HCT116 (cell line): ENCODE measurements at regions not wholly inside any gene's neighbourhood (a gene's known extent, or its start where the extent isn't known, plus 50 kb on each side); places are given as distances from the start of the nearest gene placed in this dataset.

Experiments used
- ATAC-seq: fragments of 200-7000 bp; cut with Tn5 transposase; 2 replicates; pipeline ENCODE4 v1.9.1; 2020; ENCODE audit warnings: mild to moderate bottlenecking, moderate library complexity
- BruUV-seq: library from RNA; stranded (reverse); fragments of 400-500 nt; replicated peaks from 2 replicates; lab custom pipeline; 2021; lab: Mats Ljungman, UMichigan
- CTCF ChIA-PET: fragments of 300-600 bp; sonication (Branson Sonifier 250); formaldehyde crosslinking; loops from one replicate; lab custom pipeline; 2021; ENCODE audit warnings: antibody characterized with exemption; lab: Charles Lee
- POLR2A ChIA-PET: fragments of 300-600, 350-600 bp; sonication (Branson Sonifier 250); formaldehyde crosslinking; loops from one replicate; lab custom pipeline; 2021; ENCODE audit warnings: antibody characterized with exemption; lab: Charles Lee
- RAD21 ChIA-PET, 2 experiments: fragments of 300-600 bp; sonication (Branson Sonifier 250); formaldehyde crosslinking; loops; one replicate each; lab custom pipeline; 2023; ENCODE audit warnings: low total read pairs in 2 of 2; ENCODE audit not compliant: uncharacterized antibody in 2 of 2, unreplicated experiment in 2 of 2, low non-redundant PET in 1 of 2; lab: Charles Lee
- DNase-seq: peaks from one replicate; pipeline ENCODE4 v3.0.0-alpha.2; 2010; ENCODE audit warnings: low read depth, low spot score
- H2AFZ ChIP-seq: fragments of 200-600 bp; shearing (Covaris generic), sonication (generic); 2 replicates; pipeline ENCODE4 v1.6.1; 2017; ENCODE audit warnings: low read depth, mixed run types, mixed read lengths, antibody characterized with exemption, low read length; ENCODE audit not compliant: poor library complexity, severe bottlenecking
- H3K27ac ChIP-seq: 2 replicates; pipeline ENCODE4 v1.5.1; 2012; ENCODE audit warnings: low read depth, low read length
- H3K27me3 ChIP-seq: fragments of 200-600 bp; sonication (generic); 2 replicates; pipeline ENCODE4 v1.6.1; 2016; ENCODE audit warnings: mixed run types, low read length, mixed read lengths; ENCODE audit not compliant: insufficient read depth
- H3K36me3 ChIP-seq, 2 experiments: fragments of 200-500 bp in 1 of 2; fragments of 200-600 bp in 1 of 2; sonication (Bioruptor generic) in 1 of 2; sonication (generic) in 1 of 2; 2 replicates each; pipeline versions ENCODE4 v1.5.1 to v1.6.1; 2014 to 2016; ENCODE audit warnings: low read length in 2 of 2, inconsistent platforms in 1 of 2, mixed read lengths in 1 of 2, mixed run types in 1 of 2; ENCODE audit not compliant: insufficient read depth in 2 of 2, control insufficient read depth in 1 of 2
- H3K4me1 ChIP-seq, 2 experiments: fragments of 200-600 bp in 1 of 2; sonication (generic) in 1 of 2; 2 replicates each; pipeline versions ENCODE4 v1.5.1 to v1.6.1; 2012 to 2017; ENCODE audit warnings: low read length in 2 of 2, inconsistent platforms in 1 of 2, mild to moderate bottlenecking in 1 of 2, mixed read lengths in 1 of 2, mixed run types in 1 of 2, moderate library complexity in 1 of 2; ENCODE audit not compliant: insufficient read depth in 2 of 2, control insufficient read depth in 1 of 2
- H3K4me2 ChIP-seq: fragments of 200-600 bp; sonication (generic); 2 replicates; pipeline ENCODE4 v1.6.1; 2017; ENCODE audit warnings: mixed run types, low read length, mixed read lengths
- H3K4me3 ChIP-seq, 2 experiments: fragments of 200-600 bp in 1 of 2; sonication (generic) in 1 of 2; replicated peaks in 1 of 2; 2 replicates each; pipeline ENCODE4 v1.5.1; 2011 to 2016; ENCODE audit warnings: low read length in 2 of 2, control low read depth in 1 of 2, low read depth in 1 of 2, mild to moderate bottlenecking in 1 of 2, mixed read lengths in 1 of 2, mixed run types in 1 of 2
- H3K79me2 ChIP-seq: fragments of 200-600 bp; sonication (generic); 2 replicates; pipeline ENCODE4 v1.6.1; 2017; ENCODE audit warnings: mild to moderate bottlenecking, mixed run types, low read length, moderate library complexity, mixed read lengths; ENCODE audit not compliant: insufficient read depth
- H3K9ac ChIP-seq: fragments of 200-600 bp; sonication (generic); 2 replicates; pipeline ENCODE4 v1.6.1; 2016; ENCODE audit warnings: low read length, mixed read lengths
- H3K9me2 ChIP-seq: fragments of 200-600 bp; sonication (generic), shearing (Covaris generic); 2 replicates; pipeline ENCODE4 v1.6.1; 2017; ENCODE audit warnings: mixed run types, mild to moderate bottlenecking, moderate library complexity; ENCODE audit not compliant: insufficient read depth
- H3K9me3 ChIP-seq, 2 experiments: fragments of 200-500 bp in 1 of 2; fragments of 200-600 bp in 1 of 2; sonication (Bioruptor generic) in 1 of 2; sonication (generic) in 1 of 2; 2 replicates each; pipeline ENCODE4 v1.6.1; 2014 to 2017; ENCODE audit warnings: low read length in 2 of 2, mixed read lengths in 2 of 2, inconsistent platforms in 1 of 2, low read depth in 1 of 2, mild to moderate bottlenecking in 1 of 2, mixed run types in 1 of 2, moderate library complexity in 1 of 2; ENCODE audit not compliant: control insufficient read depth in 1 of 2, insufficient read depth in 1 of 2
- H4K20me1 ChIP-seq: fragments of 200-600 bp; sonication (generic), shearing (Covaris generic); 2 replicates; pipeline ENCODE4 v1.6.1; 2017; ENCODE audit warnings: mixed run types, mild to moderate bottlenecking, moderate library complexity; ENCODE audit not compliant: insufficient read depth
- CBX3 ChIP-seq: IDR thresholded peaks from 2 replicates; pipeline ENCODE4 v1.6.1; 2012; ENCODE audit warnings: low read depth
- EGR1 ChIP-seq: IDR thresholded peaks from 2 replicates; pipeline ENCODE4 v1.6.1; 2012; ENCODE audit warnings: low read depth
- ELF1 ChIP-seq: IDR thresholded peaks from 2 replicates; pipeline ENCODE4 v1.6.1; 2012; ENCODE audit warnings: low read depth, borderline replicate concordance
- EZH2 ChIP-seq: fragments of 200-600 bp; sonication (generic); IDR thresholded peaks from 2 replicates; pipeline ENCODE4 v1.6.1; 2017; ENCODE audit warnings: antibody characterized with exemption, mixed run types
- EZH2phosphoT487 ChIP-seq: fragments of 200-600 bp; IDR thresholded peaks from 2 replicates; pipeline ENCODE4 v1.6.1; 2018; ENCODE audit warnings: antibody characterized with exemption, borderline replicate concordance
- JUND ChIP-seq: IDR thresholded peaks from 2 replicates; pipeline ENCODE4 v1.6.1; 2012
- POLR2AphosphoS5 ChIP-seq: IDR thresholded peaks from 2 replicates; pipeline ENCODE4 v1.6.1; 2011; ENCODE audit warnings: mild to moderate bottlenecking, low read depth, low read length, moderate library complexity
- RAD21 ChIP-seq: IDR thresholded peaks from 2 replicates; pipeline ENCODE4 v1.6.1; 2012; ENCODE audit warnings: low read depth, mild to moderate bottlenecking
- TCF7L2 ChIP-seq: IDR thresholded peaks from 2 replicates; pipeline ENCODE4 v1.7.0; 2011; ENCODE audit warnings: borderline replicate concordance, inconsistent platforms; ENCODE audit not compliant: insufficient read depth, insufficient read length; ENCODE audit errors: extremely low read depth
- YY1 ChIP-seq: IDR thresholded peaks from 2 replicates; pipeline ENCODE4 v1.6.1; 2011; ENCODE audit warnings: low read length, low read depth, moderate library complexity, mild to moderate bottlenecking; ENCODE audit not compliant: insufficient replicate concordance; ENCODE audit errors: extremely low read depth
- ZFX ChIP-seq: fragments of 450-650 bp; IDR thresholded peaks from 2 replicates; pipeline ENCODE4 v1.6.1; 2017
- ZNF274 ChIP-seq: fragments of 200-500 bp; sonication (Bioruptor generic); IDR thresholded peaks from 2 replicates; pipeline ENCODE4 v1.6.1; 2014; ENCODE audit warnings: mild to moderate bottlenecking, low read depth, low read length, inconsistent platforms
- intact Hi-C: fragments of 100-400 bp; cut with micrococcal nuclease; formaldehyde crosslinking; loops from 2 replicates; pipeline ENCODE4 v1.10.0; 2022
- TF ChIP-seq, protein P1 (sequence below): IDR thresholded peaks from 2 replicates; pipeline ENCODE4 v1.6.1; 2011; ENCODE audit warnings: mild to moderate bottlenecking, low read length, moderate library complexity; ENCODE audit not compliant: insufficient replicate concordance; ENCODE audit errors: extremely low read depth
- TF ChIP-seq, protein P2 (sequence below): IDR thresholded peaks from 2 replicates; pipeline ENCODE4 v1.6.1; 2012
- TF ChIP-seq, protein P3 (sequence below): IDR thresholded peaks from 2 replicates; pipeline ENCODE4 v1.6.1; 2012; ENCODE audit warnings: low read depth
- TF ChIP-seq, protein P4 (sequence below), 3 experiments: fragments of 200-600 bp in 1 of 3; sonication (generic) in 1 of 3; IDR thresholded peaks in 2 of 3; conservative IDR thresholded peaks in 1 of 3; 2 replicates each; pipeline ENCODE4 v1.5.1; 2012 to 2017; ENCODE audit warnings: low read depth in 2 of 3, low read length in 2 of 3, antibody characterized with exemption in 1 of 3, borderline replicate concordance in 1 of 3, control low read depth in 1 of 3, mild to moderate bottlenecking in 1 of 3, mixed read lengths in 1 of 3, mixed run types in 1 of 3, moderate library complexity in 1 of 3; ENCODE audit not compliant: insufficient read depth in 1 of 3

DNA sequence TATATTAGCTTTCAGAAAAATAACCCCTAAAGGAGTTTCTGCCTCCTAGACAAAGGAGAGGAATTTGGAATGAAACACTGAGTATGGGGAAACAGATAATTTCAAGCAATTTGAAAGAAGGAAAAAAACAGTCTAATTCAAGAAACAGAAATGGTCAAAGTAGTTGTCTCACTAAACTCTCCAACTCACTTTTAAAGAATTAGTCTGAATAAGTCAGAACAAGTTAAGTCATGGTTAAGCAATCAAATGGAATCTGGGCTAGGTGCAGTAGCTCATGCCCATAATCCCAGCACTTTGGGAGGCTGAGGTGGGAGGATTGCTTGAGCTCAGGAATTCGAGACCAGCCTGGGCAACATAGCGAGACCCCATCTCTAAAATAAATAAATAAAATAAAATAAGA lies 95.7 kb upstream of the GRIA3 start:
- H3K27ac ChIP-seq: no peak overlapping the region
- H3K4me2 ChIP-seq: no peak overlapping the region
- no peak for ATAC-seq
- TF ChIP-seq ZNF274 (no peak), TCF7L2 (no peak), CBX3 (no peak), ELF1 (no peak), JUND (no peak), RAD21 (no peak), EGR1 (no peak), POLR2AphosphoS5 (no peak), YY1 (no peak), ZFX (no peak), EZH2phosphoT487 (no peak), EZH2 (no peak)
- TF ChIP-seq, protein P1, sequence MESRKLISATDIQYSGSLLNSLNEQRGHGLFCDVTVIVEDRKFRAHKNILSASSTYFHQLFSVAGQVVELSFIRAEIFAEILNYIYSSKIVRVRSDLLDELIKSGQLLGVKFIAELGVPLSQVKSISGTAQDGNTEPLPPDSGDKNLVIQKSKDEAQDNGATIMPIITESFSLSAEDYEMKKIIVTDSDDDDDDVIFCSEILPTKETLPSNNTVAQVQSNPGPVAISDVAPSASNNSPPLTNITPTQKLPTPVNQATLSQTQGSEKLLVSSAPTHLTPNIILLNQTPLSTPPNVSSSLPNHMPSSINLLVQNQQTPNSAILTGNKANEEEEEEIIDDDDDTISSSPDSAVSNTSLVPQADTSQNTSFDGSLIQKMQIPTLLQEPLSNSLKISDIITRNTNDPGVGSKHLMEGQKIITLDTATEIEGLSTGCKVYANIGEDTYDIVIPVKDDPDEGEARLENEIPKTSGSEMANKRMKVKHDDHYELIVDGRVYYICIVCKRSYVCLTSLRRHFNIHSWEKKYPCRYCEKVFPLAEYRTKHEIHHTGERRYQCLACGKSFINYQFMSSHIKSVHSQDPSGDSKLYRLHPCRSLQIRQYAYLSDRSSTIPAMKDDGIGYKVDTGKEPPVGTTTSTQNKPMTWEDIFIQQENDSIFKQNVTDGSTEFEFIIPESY: no peak
- TF ChIP-seq, protein P2, sequence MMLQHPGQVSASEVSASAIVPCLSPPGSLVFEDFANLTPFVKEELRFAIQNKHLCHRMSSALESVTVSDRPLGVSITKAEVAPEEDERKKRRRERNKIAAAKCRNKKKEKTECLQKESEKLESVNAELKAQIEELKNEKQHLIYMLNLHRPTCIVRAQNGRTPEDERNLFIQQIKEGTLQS: no peak
- TF ChIP-seq, protein P3, sequence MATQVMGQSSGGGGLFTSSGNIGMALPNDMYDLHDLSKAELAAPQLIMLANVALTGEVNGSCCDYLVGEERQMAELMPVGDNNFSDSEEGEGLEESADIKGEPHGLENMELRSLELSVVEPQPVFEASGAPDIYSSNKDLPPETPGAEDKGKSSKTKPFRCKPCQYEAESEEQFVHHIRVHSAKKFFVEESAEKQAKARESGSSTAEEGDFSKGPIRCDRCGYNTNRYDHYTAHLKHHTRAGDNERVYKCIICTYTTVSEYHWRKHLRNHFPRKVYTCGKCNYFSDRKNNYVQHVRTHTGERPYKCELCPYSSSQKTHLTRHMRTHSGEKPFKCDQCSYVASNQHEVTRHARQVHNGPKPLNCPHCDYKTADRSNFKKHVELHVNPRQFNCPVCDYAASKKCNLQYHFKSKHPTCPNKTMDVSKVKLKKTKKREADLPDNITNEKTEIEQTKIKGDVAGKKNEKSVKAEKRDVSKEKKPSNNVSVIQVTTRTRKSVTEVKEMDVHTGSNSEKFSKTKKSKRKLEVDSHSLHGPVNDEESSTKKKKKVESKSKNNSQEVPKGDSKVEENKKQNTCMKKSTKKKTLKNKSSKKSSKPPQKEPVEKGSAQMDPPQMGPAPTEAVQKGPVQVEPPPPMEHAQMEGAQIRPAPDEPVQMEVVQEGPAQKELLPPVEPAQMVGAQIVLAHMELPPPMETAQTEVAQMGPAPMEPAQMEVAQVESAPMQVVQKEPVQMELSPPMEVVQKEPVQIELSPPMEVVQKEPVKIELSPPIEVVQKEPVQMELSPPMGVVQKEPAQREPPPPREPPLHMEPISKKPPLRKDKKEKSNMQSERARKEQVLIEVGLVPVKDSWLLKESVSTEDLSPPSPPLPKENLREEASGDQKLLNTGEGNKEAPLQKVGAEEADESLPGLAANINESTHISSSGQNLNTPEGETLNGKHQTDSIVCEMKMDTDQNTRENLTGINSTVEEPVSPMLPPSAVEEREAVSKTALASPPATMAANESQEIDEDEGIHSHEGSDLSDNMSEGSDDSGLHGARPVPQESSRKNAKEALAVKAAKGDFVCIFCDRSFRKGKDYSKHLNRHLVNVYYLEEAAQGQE: no peak
- TF ChIP-seq, protein P4, sequence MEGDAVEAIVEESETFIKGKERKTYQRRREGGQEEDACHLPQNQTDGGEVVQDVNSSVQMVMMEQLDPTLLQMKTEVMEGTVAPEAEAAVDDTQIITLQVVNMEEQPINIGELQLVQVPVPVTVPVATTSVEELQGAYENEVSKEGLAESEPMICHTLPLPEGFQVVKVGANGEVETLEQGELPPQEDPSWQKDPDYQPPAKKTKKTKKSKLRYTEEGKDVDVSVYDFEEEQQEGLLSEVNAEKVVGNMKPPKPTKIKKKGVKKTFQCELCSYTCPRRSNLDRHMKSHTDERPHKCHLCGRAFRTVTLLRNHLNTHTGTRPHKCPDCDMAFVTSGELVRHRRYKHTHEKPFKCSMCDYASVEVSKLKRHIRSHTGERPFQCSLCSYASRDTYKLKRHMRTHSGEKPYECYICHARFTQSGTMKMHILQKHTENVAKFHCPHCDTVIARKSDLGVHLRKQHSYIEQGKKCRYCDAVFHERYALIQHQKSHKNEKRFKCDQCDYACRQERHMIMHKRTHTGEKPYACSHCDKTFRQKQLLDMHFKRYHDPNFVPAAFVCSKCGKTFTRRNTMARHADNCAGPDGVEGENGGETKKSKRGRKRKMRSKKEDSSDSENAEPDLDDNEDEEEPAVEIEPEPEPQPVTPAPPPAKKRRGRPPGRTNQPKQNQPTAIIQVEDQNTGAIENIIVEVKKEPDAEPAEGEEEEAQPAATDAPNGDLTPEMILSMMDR (IDR thresholded peaks at IDR 0.05 in 2 of 3, conservative IDR thresholded peaks at IDR 0.05 in 1 of 3; ENCODE audit: borderline replicate concordance in 1 of 3, insufficient read depth in 1 of 3, low read depth in 2 of 3, low read length in 2 of 3): no peak
- no peaks in the 10 kb centered on the region for H3K9me2 ChIP-seq
- BruUV-seq: no TSS peak
- POLR2A ChIA-PET: no interaction called here
- H3K27me3 ChIP-seq: no peaks in the 10 kb centered on the region
- no peak for DNase-seq
- H3K36me3 ChIP-seq: no peaks in the 10 kb centered on the region
- RAD21 ChIA-PET: no interaction called here
- no peaks in the 10 kb centered on the region for H3K79me2 ChIP-seq
- H3K4me3 ChIP-seq: no peak overlapping the region
- intact Hi-C loops: no loop called here
- no peak overlapping the region for H2AFZ ChIP-seq
- H4K20me1 ChIP-seq: no peaks in the 10 kb centered on the region
- CTCF ChIA-PET: no interaction called here
- H3K4me1 ChIP-seq: no peaks in the 10 kb centered on the region
- H3K9ac ChIP-seq: no peak overlapping the region
- H3K9me3 ChIP-seq: no peaks in the 10 kb centered on the region
